ENCODE measurements at regions not wholly inside any gene's neighbourhood (a gene's known extent, or its start where the extent isn't known, plus 50 kb on each side); places are given as distances from the start of the nearest gene placed in this dataset.
A peak's percentile ranks its signal among the peaks of the same experiment; 100 is the strongest.

DNA sequence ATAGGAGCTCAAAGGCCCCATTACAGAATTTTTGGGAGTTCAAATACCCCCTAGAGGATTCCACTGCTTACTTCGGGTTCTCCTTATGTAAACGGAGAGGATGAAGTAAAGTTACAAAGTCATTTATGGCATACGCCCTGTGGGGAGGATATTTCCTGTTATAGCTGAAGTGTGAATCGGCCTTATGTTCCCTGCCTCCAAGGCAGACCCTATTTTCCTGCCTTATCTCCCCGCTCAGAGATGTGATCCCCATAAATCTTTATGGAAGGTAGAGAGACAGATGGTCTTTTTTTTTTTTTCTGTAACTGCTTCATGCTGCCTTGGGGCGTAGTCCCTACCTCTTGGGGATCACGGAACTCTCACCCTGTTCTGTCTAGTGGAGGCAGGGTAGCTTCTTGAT is 56.0 kb upstream of the DHX15 start:
- ATAC-seq: no peak
- DNase-seq: no peak
- Histone ChIP-seq H3K9me3 (ENCODE audit: low read length) (no peaks in the 10 kb centered on the region), H3K9me2 (replicated peaks; ENCODE audit: low read length) (no peaks in the 10 kb centered on the region), H3K4me3 (ENCODE audit: low read length) (no peak overlapping the region), H4K20me1 (ENCODE audit: low read length) (no peaks in the 10 kb centered on the region), H3K36me3 (ENCODE audit: low read depth, low read length) (no peaks in the 10 kb centered on the region), H3F3A (ENCODE audit: low read length, unreplicated experiment) (no peaks in the 10 kb centered on the region), H3K4me1 (ENCODE audit: insufficient read depth, low read length) (peaks cover 17% of the 10 kb centered on the region), H3K27me3 (ENCODE audit: low read length) (no peaks in the 10 kb centered on the region), H3K4me2 (ENCODE audit: low read length) (no peak overlapping the region), H3K9ac (ENCODE audit: low read length) (no peak overlapping the region), H3K27ac (ENCODE audit: low read length) (no peak overlapping the region), H3K79me2 (ENCODE audit: low read length) (no peaks in the 10 kb centered on the region), H2AFZ (ENCODE audit: low read length) (no peak overlapping the region)
- TF ChIP-seq EZH2 (IDR thresholded peaks at IDR 0.05; ENCODE audit: low read length, unreplicated experiment): no peak
- TF ChIP-seq EZH2phosphoT487 (IDR thresholded peaks at IDR 0.05; ENCODE audit: borderline replicate concordance, low read length): no peak
- TF ChIP-seq, protein P1, sequence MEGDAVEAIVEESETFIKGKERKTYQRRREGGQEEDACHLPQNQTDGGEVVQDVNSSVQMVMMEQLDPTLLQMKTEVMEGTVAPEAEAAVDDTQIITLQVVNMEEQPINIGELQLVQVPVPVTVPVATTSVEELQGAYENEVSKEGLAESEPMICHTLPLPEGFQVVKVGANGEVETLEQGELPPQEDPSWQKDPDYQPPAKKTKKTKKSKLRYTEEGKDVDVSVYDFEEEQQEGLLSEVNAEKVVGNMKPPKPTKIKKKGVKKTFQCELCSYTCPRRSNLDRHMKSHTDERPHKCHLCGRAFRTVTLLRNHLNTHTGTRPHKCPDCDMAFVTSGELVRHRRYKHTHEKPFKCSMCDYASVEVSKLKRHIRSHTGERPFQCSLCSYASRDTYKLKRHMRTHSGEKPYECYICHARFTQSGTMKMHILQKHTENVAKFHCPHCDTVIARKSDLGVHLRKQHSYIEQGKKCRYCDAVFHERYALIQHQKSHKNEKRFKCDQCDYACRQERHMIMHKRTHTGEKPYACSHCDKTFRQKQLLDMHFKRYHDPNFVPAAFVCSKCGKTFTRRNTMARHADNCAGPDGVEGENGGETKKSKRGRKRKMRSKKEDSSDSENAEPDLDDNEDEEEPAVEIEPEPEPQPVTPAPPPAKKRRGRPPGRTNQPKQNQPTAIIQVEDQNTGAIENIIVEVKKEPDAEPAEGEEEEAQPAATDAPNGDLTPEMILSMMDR (conservative IDR thresholded peaks at IDR 0.05; ENCODE audit: low read depth, low read length): no peak
- ChIA-PET CTCF (no interaction called here), POLR2A (ENCODE audit: unreplicated experiment) (no interaction called here)
- BruUV-seq (replicated peaks): no TSS peak
- intact Hi-C loops (cut with micrococcal nuclease): no loop called here

DNA sequence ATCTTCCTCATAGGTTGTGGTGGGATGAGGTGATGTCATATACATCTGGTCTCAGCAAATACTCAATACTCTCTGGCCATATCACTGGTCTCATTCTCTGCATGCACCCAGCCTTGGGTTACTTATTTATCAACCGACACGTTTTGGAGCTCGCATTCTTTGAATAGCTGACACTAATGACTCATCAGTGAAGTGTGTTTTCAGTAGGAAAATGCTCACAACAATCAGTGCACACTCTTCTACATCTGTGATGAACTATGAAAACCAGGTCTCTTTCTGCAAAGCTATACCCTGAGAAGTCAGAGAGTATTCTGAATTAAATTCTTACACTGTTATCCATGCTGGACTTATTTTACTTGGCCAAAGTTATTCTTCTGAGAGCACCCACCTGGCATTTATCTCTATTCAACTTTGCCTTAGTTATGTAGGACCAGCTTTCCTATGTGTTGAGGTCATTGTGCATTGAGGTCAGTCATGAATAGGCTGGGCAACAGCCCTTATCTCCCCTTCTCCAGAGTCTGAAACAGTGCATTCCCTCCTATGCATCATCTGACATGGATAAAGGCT is 58.7 kb upstream of the DHX15 start:
- no peaks in the 10 kb centered on the region for H3K79me2 ChIP-seq (ENCODE audit: low read length)
- H3F3A ChIP-seq (ENCODE audit: low read length, unreplicated experiment): no peaks in the 10 kb centered on the region
- H3K27ac ChIP-seq (ENCODE audit: low read length): no peak overlapping the region
- peaks cover 27% of the 10 kb centered on the region for H3K4me1 ChIP-seq (ENCODE audit: insufficient read depth, low read length)
- no TSS peak for BruUV-seq (replicated peaks)
- intact Hi-C loops (cut with micrococcal nuclease): no loop called here
- H3K36me3 ChIP-seq (ENCODE audit: low read depth, low read length): no peaks in the 10 kb centered on the region
- H3K9me2 ChIP-seq (replicated peaks; ENCODE audit: low read length): no peaks in the 10 kb centered on the region
- H2AFZ ChIP-seq (ENCODE audit: low read length): no peak overlapping the region
- no peaks in the 10 kb centered on the region for H3K9me3 ChIP-seq (ENCODE audit: low read length)
- TF ChIP-seq EZH2 (IDR thresholded peaks at IDR 0.05; ENCODE audit: low read length, unreplicated experiment): no peak
- TF ChIP-seq, protein P1 (conservative IDR thresholded peaks at IDR 0.05; ENCODE audit: low read depth, low read length): no peak
- no peak for TF ChIP-seq EZH2phosphoT487 (IDR thresholded peaks at IDR 0.05; ENCODE audit: borderline replicate concordance, low read length)
- POLR2A ChIA-PET (ENCODE audit: unreplicated experiment): interaction anchor here (0.5 kb wide), 1 partner anchor 15 kb away, joined by 8 read pairs; no protein-coding TSS in a partner anchor
- no peaks in the 10 kb centered on the region for H3K27me3 ChIP-seq (ENCODE audit: low read length)
- H4K20me1 ChIP-seq (ENCODE audit: low read length): no peaks in the 10 kb centered on the region
- no peak for ATAC-seq
- no peak overlapping the region for H3K4me2 ChIP-seq (ENCODE audit: low read length)
- CTCF ChIA-PET: no interaction called here
- DNase-seq: peak; percentile 5
- no peak overlapping the region for H3K9ac ChIP-seq (ENCODE audit: low read length)
- H3K4me3 ChIP-seq (ENCODE audit: low read length): no peak overlapping the region

DNA sequence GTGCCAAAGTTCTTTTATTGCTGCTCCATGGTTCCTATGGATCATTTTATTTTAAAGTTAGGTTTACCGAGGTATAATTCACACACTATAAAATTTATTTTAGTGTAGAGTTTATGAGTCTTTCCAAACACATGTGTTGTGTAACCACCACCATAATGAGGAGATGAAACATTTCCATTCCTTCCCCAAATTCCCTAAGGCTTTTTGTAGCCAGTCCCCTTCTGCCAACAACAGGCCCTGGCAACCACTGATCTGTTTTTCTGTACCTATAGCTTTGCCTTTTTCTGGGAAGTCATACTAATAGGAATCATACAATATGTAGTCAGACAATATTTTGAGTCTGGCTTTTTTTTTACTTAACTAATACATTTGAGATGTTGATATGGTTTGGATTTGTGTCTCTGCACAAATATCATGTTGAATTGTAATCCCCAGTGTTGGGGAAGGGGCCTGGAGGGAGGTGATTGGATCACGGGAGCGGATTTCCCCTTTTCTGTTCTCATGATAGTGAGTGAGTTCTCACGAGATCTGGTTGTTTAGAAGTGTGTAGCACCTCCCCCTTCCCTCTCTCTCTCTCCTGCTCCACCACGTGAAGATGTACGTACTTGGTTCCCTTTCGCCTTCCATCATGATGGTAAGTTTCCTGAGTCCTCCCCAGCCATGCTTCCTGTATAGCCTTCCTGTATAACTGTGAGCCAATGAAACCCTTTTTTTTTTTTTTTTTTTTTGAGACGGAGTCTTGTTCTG is 59.6 kb upstream of the DHX15 start:
- Histone ChIP-seq H3K9ac (ENCODE audit: low read length) (no peak overlapping the region), H3K9me2 (replicated peaks; ENCODE audit: low read length) (no peaks in the 10 kb centered on the region), H3K79me2 (ENCODE audit: low read length) (no peaks in the 10 kb centered on the region), H3K4me1 (ENCODE audit: insufficient read depth, low read length) (peaks cover 27% of the 10 kb centered on the region), H3K9me3 (ENCODE audit: low read length) (no peaks in the 10 kb centered on the region), H3F3A (ENCODE audit: low read length, unreplicated experiment) (no peaks in the 10 kb centered on the region), H2AFZ (ENCODE audit: low read length) (no peak overlapping the region), H3K27ac (ENCODE audit: low read length) (no peak overlapping the region), H4K20me1 (ENCODE audit: low read length) (no peaks in the 10 kb centered on the region), H3K4me2 (ENCODE audit: low read length) (no peak overlapping the region), H3K4me3 (ENCODE audit: low read length) (no peak overlapping the region), H3K36me3 (ENCODE audit: low read depth, low read length) (no peaks in the 10 kb centered on the region), H3K27me3 (ENCODE audit: low read length) (no peaks in the 10 kb centered on the region)
- TF ChIP-seq EZH2 (IDR thresholded peaks at IDR 0.05; ENCODE audit: low read length, unreplicated experiment) (no peak), EZH2phosphoT487 (IDR thresholded peaks at IDR 0.05; ENCODE audit: borderline replicate concordance, low read length) (no peak)
- TF ChIP-seq, protein P1 (conservative IDR thresholded peaks at IDR 0.05; ENCODE audit: low read depth, low read length): no peak
- intact Hi-C loops (cut with micrococcal nuclease): loop anchor here (2.0 kb wide), 1 partner anchor 15 kb away; no protein-coding TSS in a partner anchor
- POLR2A ChIA-PET (ENCODE audit: unreplicated experiment): no interaction called here
- CTCF ChIA-PET: interaction anchor here (0.6 kb wide), 2 partner anchors 43 to 171 kb away, joined by 4 read pairs; no protein-coding TSS in a partner anchor
- ATAC-seq: peak; percentile 37
- no TSS peak for BruUV-seq (replicated peaks)
- DNase-seq: peak; percentile 30

Data from PC-3 (cell line).